H9 (cell line): ENCODE measurements at regions not wholly inside any gene's neighbourhood (a gene's known extent, or its start where the extent isn't known, plus 50 kb on each side); places are given as distances from the start of the nearest gene placed in this dataset.

Experiments used
- DNase-seq: peaks from one replicate; pipeline ENCODE4 v3.0.0-alpha.2; 2017
- H2AFZ ChIP-seq: one replicate; pipeline ENCODE4 v1.6.1; 2013; ENCODE audit warnings: mild to moderate bottlenecking, low read length, control low read depth, moderate library complexity
- H2AK5ac ChIP-seq: 2 replicates; pipeline ENCODE4 v1.6.1; 2013; ENCODE audit warnings: low read length, control low read depth, mixed read lengths; ENCODE audit not compliant: insufficient read length
- H2BK120ac ChIP-seq: one replicate; pipeline ENCODE4 v1.6.1; 2013; ENCODE audit warnings: low read depth, mild to moderate bottlenecking, low read length, control low read depth, inconsistent platforms; ENCODE audit not compliant: poor library complexity, severe bottlenecking
- H2BK12ac ChIP-seq: 2 replicates; pipeline ENCODE4 v1.6.1; 2013; ENCODE audit warnings: low read length, control low read depth, mixed read lengths, low read depth; ENCODE audit not compliant: insufficient read length
- H2BK15ac ChIP-seq: 2 replicates; pipeline ENCODE4 v1.6.1; 2013; ENCODE audit warnings: low read depth, low read length, control low read depth
- H2BK20ac ChIP-seq: one replicate; pipeline ENCODE4 v1.6.1; 2013; ENCODE audit warnings: low read depth, mild to moderate bottlenecking, low read length, control low read depth, inconsistent platforms; ENCODE audit not compliant: poor library complexity, severe bottlenecking
- H2BK5ac ChIP-seq: 2 replicates; pipeline ENCODE4 v1.6.1; 2013; ENCODE audit warnings: low read length, control low read depth, mixed read lengths; ENCODE audit not compliant: insufficient read length
- H3K14ac ChIP-seq: 2 replicates; pipeline ENCODE4 v1.6.1; 2013; ENCODE audit warnings: low read length, control low read depth; ENCODE audit not compliant: insufficient read depth
- H3K18ac ChIP-seq: 2 replicates; pipeline ENCODE4 v1.6.1; 2013; ENCODE audit warnings: low read depth, mild to moderate bottlenecking, mixed read lengths, low read length, control low read depth; ENCODE audit not compliant: insufficient read length
- H3K23ac ChIP-seq: 2 replicates; pipeline ENCODE4 v1.6.1; 2013; ENCODE audit warnings: low read length, control low read depth, mixed read lengths, low read depth; ENCODE audit not compliant: insufficient read length
- H3K23me2 ChIP-seq: 2 replicates; pipeline ENCODE4 v1.6.1; 2013; ENCODE audit warnings: low read depth, mild to moderate bottlenecking, mixed read lengths, low read length, control low read depth; ENCODE audit not compliant: insufficient read length, poor library complexity, severe bottlenecking
- H3K27ac ChIP-seq: 2 replicates; pipeline ENCODE4 v1.5.1; 2013; ENCODE audit warnings: low read length, control low read depth, mixed read lengths, low read depth; ENCODE audit not compliant: insufficient read length
- H3K27me3 ChIP-seq: 2 replicates; pipeline ENCODE4 v1.6.1; 2013; ENCODE audit warnings: low read length, control low read depth, inconsistent platforms; ENCODE audit not compliant: insufficient read depth
- H3K4ac ChIP-seq: 2 replicates; pipeline ENCODE4 v1.6.1; 2013; ENCODE audit warnings: low read depth, mild to moderate bottlenecking, control low read depth, inconsistent platforms, low read length, moderate library complexity
- H3K4me1 ChIP-seq: 2 replicates; pipeline ENCODE4 v1.6.1; 2013; ENCODE audit warnings: low read length, control low read depth, inconsistent platforms; ENCODE audit not compliant: insufficient read depth
- H3K4me2 ChIP-seq: 2 replicates; pipeline ENCODE4 v1.6.1; 2013; ENCODE audit warnings: low read length, control low read depth, mixed read lengths; ENCODE audit not compliant: insufficient read length, insufficient read depth
- H3K56ac ChIP-seq: 2 replicates; pipeline ENCODE4 v1.6.1; 2013; ENCODE audit warnings: low read depth, mild to moderate bottlenecking, mixed read lengths, low read length, control low read depth; ENCODE audit not compliant: insufficient read length
- H3K79me1 ChIP-seq: 2 replicates; pipeline ENCODE4 v1.6.1; 2013; ENCODE audit warnings: low read depth, mild to moderate bottlenecking, moderate library complexity, low read length, control low read depth, inconsistent platforms; ENCODE audit not compliant: insufficient read depth, poor library complexity, severe bottlenecking
- H3K79me2 ChIP-seq: 2 replicates; pipeline ENCODE4 v1.6.1; 2013; ENCODE audit warnings: low read length, control low read depth, inconsistent platforms; ENCODE audit not compliant: insufficient read depth
- H3K9ac ChIP-seq: 2 replicates; pipeline ENCODE4 v1.6.1; 2013; ENCODE audit warnings: low read length, control low read depth, mixed read lengths; ENCODE audit not compliant: insufficient read length; ENCODE audit errors: extremely low read depth
- H3K9me3 ChIP-seq: one replicate; pipeline ENCODE4 v1.6.1; 2013; ENCODE audit warnings: low read depth, low read length, inconsistent platforms; ENCODE audit not compliant: control insufficient read depth
- H3T11ph ChIP-seq: one replicate; pipeline ENCODE4 v1.6.1; 2013; ENCODE audit warnings: mild to moderate bottlenecking, low read length, control low read depth, inconsistent platforms
- H4K20me1 ChIP-seq: one replicate; pipeline ENCODE4 v1.6.1; 2013; ENCODE audit not compliant: control insufficient read depth, insufficient read length, insufficient read depth
- H4K5ac ChIP-seq: 2 replicates; pipeline ENCODE4 v1.6.1; 2013; ENCODE audit warnings: low read depth, mild to moderate bottlenecking, mixed read lengths, low read length, control low read depth; ENCODE audit not compliant: insufficient read length
- H4K8ac ChIP-seq: replicated peaks from 2 replicates; pipeline ENCODE4 v1.6.1; 2013; ENCODE audit warnings: low read length, control low read depth, mixed read lengths, low read depth; ENCODE audit not compliant: insufficient read length
- H4K91ac ChIP-seq: 2 replicates; pipeline ENCODE4 v1.6.1; 2013; ENCODE audit warnings: low read depth, mild to moderate bottlenecking, moderate library complexity, mixed read lengths, low read length, control low read depth; ENCODE audit not compliant: insufficient read length
- H3K27ac Mint-ChIP-seq, 3 experiments: 2 replicates in 2 of 3; 3 replicates in 1 of 3; pipeline ENCODE4 v1.8.0; 2020 to 2021; ENCODE audit warnings: mixed read lengths in 3 of 3, mild to moderate bottlenecking in 1 of 3, moderate library complexity in 1 of 3
- H3K27me3 Mint-ChIP-seq: 2 replicates; pipeline ENCODE4 v1.8.0; 2021; ENCODE audit warnings: low read depth, mild to moderate bottlenecking, moderate library complexity, mixed read lengths
- H3K36me3 Mint-ChIP-seq, 3 experiments: 2 replicates in 2 of 3; 3 replicates in 1 of 3; pipeline ENCODE4 v1.8.0; 2020 to 2021; ENCODE audit warnings: low read depth in 3 of 3, mixed read lengths in 3 of 3; ENCODE audit not compliant: insufficient read depth in 1 of 3
- H3K4me1 Mint-ChIP-seq, 2 experiments: 2 replicates each; pipeline ENCODE4 v1.8.0; 2020; ENCODE audit warnings: mixed read lengths in 2 of 2
- H3K4me3 Mint-ChIP-seq, 2 experiments: 2 replicates in 1 of 2; 3 replicates in 1 of 2; pipeline ENCODE4 v1.8.0; 2020 to 2021; ENCODE audit warnings: mild to moderate bottlenecking in 2 of 2, mixed read lengths in 2 of 2, moderate library complexity in 1 of 2
- H3K9me3 Mint-ChIP-seq, 2 experiments: 2 replicates in 1 of 2; 3 replicates in 1 of 2; pipeline ENCODE4 v1.8.0; 2020; ENCODE audit warnings: mild to moderate bottlenecking in 2 of 2, mixed read lengths in 2 of 2, moderate library complexity in 1 of 2
- TF ChIP-seq, protein P1 (sequence below): fragments of 200-600 bp; sonication (generic); conservative IDR thresholded peaks from 3 replicates; pipeline ENCODE4 v1.8.0; 2021; ENCODE audit warnings: antibody characterized with exemption, mild to moderate bottlenecking

DNA sequence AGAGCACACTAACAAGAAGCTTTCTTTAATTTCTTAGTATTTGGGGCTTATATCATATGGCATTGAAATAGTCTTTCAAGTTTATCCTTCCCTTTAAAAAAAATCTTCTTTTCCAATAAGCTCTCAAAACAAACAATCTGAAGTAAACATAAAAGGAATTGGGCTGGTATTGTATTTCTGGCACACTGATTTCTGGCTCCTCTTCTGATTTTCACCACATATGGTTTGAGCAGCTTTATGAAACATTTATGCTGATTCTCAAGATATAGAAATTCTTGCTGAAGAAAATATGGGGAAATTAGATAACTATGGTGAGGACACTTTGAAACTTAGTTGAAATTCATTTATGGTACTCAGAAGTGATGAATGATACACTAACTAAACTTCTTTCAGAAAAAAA, 467.2 kb downstream of the TFAP2B start:
- no peak overlapping the region for H2BK15ac ChIP-seq
- Mint-ChIP-seq H3K27me3 (no peaks in the 10 kb centered on the region), H3K4me1 (peaks cover 19% of the 10 kb centered on the region in 2 experiments), H3K4me3 (no peak overlapping the region), H3K9me3 (no peaks in the 10 kb centered on the region), H3K27ac (no peak overlapping the region), H3K36me3 (no peaks in the 10 kb centered on the region)
- no peak overlapping the region for H3K4me2 ChIP-seq
- no peaks in the 10 kb centered on the region for H3K79me2 ChIP-seq
- no peak overlapping the region for H2BK120ac ChIP-seq
- no peak overlapping the region for H4K8ac ChIP-seq
- H3K4ac ChIP-seq = no peak overlapping the region
- no peak overlapping the region for H4K5ac ChIP-seq
- no peak overlapping the region for H2AFZ ChIP-seq
- no peaks in the 10 kb centered on the region for H3K23me2 ChIP-seq
- no peak overlapping the region for H3K9ac ChIP-seq
- H3K23ac ChIP-seq = no peak overlapping the region
- no peaks in the 10 kb centered on the region for H3K4me1 ChIP-seq
- H4K91ac ChIP-seq = no peak overlapping the region
- H4K20me1 ChIP-seq = no peaks in the 10 kb centered on the region
- H3K27ac ChIP-seq = no peak overlapping the region
- H3T11ph ChIP-seq = no peak overlapping the region
- TF ChIP-seq, protein P1, sequence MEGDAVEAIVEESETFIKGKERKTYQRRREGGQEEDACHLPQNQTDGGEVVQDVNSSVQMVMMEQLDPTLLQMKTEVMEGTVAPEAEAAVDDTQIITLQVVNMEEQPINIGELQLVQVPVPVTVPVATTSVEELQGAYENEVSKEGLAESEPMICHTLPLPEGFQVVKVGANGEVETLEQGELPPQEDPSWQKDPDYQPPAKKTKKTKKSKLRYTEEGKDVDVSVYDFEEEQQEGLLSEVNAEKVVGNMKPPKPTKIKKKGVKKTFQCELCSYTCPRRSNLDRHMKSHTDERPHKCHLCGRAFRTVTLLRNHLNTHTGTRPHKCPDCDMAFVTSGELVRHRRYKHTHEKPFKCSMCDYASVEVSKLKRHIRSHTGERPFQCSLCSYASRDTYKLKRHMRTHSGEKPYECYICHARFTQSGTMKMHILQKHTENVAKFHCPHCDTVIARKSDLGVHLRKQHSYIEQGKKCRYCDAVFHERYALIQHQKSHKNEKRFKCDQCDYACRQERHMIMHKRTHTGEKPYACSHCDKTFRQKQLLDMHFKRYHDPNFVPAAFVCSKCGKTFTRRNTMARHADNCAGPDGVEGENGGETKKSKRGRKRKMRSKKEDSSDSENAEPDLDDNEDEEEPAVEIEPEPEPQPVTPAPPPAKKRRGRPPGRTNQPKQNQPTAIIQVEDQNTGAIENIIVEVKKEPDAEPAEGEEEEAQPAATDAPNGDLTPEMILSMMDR = no peak
- no peak overlapping the region for H3K18ac ChIP-seq
- H2BK5ac ChIP-seq = no peak overlapping the region
- no peaks in the 10 kb centered on the region for H3K9me3 ChIP-seq
- H3K79me1 ChIP-seq = no peaks in the 10 kb centered on the region
- H3K14ac ChIP-seq = no peak overlapping the region
- no peak overlapping the region for H3K56ac ChIP-seq
- no peak overlapping the region for H2BK12ac ChIP-seq
- H2BK20ac ChIP-seq = no peak overlapping the region
- H3K27me3 ChIP-seq = no peaks in the 10 kb centered on the region
- DNase-seq = no peak
- H2AK5ac ChIP-seq = no peak overlapping the region
